GM18499 (cell line): ENCODE measurements at regions not wholly inside any gene's neighbourhood (a gene's known extent, or its start where the extent isn't known, plus 50 kb on each side); places are given as distances from the start of the nearest gene placed in this dataset.

Experiments used
- ATAC-seq: cut with Tn5 transposase; IDR thresholded peaks from one replicate; pipeline ENCODE4 v1.9.1; 2021; ENCODE audit warnings: moderate number of reproducible peaks; ENCODE audit not compliant: insufficient read depth, unreplicated experiment

DNA sequence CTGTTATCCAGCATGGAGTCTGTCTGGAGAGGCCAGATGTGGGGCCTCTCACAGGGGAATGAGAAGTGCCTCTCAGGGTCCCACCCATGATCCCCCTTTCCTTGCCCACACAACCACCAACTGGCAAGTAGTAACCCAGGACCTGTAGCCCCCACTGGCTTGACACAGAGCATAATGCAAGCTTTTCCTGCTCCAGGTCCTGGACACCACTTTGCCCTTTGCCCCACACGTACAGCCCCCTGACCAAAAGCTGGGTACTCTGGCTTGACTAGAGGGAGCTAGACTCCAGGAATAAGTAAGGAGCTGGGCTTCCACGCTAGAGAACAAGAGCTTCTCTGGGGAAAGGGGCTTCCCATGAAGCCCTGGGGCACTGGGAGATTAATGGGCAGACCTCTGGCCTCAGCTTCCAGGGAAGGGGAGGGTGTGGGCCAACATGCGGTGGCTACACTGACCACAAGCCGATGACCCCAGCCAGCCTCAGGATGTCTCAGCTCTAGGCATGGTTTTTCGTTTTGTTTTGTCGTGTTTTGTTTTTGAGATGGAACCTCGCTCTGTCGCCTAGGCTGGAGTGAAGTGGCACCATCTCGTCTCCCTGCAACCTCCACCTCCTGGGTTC is 109.5 kb downstream of the C9orf50 start:
- no peak for ATAC-seq

DNA sequence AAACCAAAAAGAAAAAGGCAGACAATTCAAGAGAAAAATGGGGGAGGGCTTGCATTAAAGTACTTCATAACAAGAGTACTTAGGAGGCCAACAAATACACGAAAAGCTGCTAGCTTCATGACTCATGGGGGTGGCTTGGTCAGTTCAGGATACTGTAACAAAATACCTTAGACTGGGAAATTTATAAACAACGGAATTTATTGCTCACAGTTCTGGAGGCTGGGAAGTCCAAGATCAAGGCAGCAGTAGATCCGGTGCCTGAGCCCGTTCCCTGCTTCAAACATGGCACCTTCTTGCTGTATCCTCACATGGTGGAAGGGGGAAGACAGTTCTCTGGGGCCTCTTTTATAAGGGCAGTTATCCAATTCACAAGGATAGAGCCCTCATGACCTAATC is 111.4 kb downstream of the C9orf50 start:
- ATAC-seq = no peak

- ATAC-seq = no peak
Measured at GRCh38 chr9:129507805-129508204, 113.1 kb downstream of the C9orf50 start.

DNA sequence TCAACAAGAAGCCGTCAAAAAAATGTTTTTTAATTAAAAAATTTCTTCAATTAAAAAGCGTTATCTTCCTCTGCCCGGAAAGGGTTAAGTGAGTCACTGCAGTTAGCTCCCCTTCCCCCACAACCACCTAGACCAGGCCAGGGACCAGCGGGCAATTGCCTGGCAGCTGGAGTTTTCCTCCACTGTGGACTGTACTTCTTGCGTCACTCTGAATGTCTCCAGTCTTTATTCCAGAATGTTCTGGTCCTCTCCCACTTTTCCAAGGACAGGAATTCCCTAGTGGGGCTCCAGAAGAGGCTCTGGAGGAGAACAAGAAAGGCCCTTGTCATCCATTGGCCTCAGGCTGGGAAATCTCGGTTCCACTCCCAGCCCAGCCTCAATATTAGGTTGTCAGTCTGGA is 114.0 kb downstream of the C9orf50 start:
- ATAC-seq = no peak

- ATAC-seq = no peak
Measured at GRCh38 chr9:129506041-129506440, 114.9 kb downstream of the C9orf50 start.

- no peak for ATAC-seq
Measured at GRCh38 chr9:129505270-129505902, 115.5 kb downstream of the C9orf50 start.

DNA sequence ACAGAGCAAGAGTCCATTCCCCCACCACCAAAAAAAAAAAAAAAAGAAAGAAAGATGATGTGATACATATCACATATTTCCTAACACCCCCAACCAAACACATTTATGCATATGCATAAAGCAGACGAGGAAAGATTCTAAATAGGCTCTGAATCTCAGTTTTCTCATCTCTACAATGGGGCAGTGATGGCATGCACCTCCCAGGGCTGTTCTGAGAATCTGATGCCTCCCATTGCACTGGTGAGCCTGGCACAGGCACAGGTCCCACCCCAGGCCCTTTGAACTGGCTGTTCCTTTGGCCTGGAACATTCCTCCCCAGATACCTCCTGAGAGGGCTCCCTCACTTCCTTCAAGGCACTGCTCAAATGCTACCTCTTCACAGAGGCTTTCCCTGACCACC is 116.5 kb downstream of the C9orf50 start:
- ATAC-seq = no peak

DNA sequence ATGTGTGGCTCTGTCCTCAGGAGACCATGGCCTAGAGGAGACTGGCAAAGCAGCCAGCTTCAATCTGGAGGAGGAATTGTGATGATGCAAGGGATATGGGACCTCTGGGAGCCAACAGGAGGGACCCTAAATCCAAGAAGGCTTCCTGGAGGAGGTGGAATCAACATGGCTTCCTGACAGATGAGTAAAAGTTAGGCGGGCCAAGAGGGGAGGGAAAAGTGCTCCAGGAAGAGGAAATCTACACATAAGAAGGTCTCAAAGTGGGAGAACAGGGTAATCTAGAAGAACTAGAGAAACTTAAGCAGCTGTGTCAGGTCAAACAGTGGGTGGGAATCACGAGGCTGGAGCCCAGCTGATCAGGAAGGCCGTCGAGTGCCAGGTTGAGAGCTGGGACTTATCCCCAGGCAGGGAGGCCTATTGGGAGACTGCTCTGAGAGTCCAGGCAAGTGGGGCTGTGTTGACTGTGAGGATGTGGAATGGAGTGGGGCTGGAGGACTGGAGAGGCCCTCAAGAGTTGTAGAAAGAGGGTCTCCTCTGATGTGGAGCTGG is 119.1 kb downstream of the C9orf50 start:
- ATAC-seq = no peak

DNA sequence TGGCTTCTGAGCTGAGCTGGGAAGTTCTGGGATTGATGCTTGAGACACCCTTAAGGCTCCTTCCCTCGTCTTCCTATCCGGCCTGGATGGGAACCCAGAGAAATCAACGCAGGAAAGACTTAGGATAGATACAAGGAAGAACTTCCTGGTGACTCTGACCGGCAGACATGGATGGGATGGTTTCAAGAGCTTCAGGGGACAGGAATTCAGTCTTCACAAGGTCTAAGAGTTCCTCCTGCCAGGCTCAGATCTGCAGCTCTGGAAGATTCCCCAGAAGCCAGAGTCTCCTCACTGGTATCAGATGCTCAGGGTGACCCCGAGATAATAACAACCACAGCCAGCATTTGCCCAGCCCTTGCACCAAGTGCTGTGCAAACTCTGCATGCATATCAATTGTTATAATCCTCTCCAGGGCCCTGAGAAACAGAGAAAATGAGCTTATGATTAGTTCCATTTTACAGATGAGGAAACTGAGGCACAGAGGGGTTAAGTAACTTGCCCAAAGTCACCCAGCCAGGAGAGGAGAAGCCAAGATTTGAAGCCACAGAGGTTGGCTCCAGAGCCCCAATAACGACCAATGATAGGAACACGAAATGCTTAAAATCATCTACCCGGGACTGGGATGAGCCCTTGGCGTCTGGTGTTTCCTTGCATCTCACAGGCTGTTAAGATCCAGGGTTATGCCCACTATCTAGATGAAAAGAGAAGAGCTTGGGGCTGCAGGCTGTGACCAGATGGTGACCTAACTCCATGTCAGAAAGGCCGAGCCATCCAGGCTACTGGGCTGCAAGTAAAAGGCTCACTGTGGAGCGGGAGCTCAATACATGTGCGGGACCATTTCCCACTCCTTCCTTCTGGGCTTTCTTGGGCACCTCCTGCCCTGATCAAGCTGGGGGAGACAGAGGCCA is 119.8 kb downstream of the C9orf50 start:
- no peak for ATAC-seq

DNA sequence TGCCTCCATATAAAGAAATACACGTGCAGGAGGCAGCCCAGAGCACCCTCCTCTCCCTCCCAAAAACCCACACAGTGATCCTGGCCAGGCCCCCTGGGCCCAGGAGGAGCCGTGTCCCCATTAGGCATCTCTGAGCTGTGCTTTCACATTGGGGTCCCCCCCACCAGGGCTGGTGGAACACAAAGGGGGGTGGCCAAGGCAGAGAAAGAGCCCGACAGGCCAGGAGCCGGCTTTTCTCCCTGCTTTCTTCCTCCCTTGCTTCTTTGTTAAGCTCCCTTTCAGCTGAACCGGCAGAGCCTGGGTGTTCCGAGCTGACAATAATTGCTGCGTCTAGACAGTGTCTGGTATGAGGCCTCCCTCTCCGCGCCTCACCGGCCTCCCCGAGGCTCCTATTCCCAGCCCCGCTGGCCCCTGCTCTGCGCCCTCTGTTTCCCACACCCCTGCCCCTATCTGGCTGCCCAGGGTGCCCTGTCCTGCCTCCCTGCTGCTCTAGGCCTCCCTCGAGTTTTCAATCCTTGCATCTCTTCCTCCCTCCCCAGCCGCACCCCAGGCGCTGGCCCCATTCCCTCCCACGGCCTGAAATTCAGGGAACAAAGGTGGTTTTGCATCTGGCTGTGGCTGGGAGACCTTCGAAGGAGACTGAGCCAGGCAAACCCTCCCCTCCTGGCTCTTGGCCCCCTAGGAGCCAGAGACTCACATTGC is 120.6 kb downstream of the C9orf50 start:
- ATAC-seq = no peak

DNA sequence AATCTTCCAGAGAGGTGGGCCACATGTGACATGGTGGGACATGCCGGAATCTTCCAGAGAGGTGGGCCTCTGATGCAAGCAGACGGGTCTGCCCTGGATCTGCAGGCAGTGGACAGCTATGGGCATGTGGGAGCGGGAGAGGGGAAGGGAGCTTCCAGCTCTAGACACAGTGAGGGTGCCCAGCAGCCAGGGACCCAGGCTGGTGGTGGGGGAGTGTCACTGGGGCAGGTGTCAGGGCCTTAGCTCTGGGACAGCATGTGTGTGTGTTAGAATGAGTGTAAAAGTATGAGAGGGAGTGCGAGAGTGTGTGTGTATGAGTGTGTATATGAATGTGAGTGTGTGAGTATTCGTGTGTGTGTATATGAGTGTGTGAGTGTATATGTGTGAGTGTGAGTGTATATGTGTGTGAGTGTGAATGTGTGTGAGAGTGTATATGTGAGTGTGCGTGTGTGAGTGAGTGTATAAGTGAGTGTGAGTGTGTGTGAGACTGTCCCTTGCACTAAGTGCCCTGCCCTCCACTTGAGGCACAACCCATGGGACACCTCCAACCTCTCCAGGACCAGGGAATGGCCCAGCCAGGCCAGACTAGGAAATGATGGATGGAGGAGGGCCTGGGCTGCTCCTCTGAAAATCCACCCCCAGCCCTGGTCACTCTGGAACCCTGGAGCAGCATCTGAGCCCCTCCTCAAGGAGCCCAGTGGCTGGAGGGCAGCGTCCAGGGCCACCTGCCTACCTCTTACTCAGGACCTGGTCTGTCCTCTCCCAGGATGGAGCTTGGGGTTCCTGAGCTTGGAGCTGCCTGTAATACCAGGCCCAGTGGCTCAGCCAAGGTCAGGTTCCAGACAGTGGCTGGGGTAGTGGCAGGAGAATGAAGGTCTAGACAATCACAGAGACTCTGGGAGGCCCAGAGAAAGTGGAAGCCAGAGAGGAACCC is 122.2 kb downstream of the C9orf50 start:
- no peak for ATAC-seq

DNA sequence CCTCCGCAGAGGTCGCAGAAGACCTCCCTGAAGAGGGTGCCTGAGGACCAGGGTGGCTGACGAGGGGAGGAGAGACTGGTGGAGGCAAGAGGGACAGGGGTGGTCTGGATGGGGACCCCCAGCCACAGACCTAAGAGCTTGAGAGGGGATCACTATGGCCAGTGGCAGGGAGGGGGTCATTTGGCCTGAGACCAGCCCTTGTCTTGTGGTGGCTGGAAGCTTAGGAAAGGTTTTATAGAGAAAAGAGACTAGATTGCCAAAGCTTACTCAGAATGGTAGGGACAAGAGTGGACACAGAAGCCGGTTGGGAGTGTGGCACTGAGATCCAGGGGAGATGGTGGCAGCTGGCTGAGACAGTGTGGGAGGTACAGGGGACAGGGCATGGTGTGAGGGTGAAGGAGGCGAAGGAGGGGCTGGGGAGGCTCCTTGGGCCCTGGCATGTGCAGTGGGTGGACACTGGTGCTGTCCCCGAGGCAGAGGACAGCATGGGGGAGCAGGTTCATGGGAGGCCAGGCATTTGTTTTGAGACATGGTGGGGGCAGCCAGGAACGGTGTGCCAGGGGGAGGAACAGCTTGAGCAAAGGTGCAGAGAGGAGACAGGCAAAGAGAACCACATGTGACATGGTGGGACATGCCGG is 123.0 kb downstream of the C9orf50 start:
- no peak for ATAC-seq

DNA sequence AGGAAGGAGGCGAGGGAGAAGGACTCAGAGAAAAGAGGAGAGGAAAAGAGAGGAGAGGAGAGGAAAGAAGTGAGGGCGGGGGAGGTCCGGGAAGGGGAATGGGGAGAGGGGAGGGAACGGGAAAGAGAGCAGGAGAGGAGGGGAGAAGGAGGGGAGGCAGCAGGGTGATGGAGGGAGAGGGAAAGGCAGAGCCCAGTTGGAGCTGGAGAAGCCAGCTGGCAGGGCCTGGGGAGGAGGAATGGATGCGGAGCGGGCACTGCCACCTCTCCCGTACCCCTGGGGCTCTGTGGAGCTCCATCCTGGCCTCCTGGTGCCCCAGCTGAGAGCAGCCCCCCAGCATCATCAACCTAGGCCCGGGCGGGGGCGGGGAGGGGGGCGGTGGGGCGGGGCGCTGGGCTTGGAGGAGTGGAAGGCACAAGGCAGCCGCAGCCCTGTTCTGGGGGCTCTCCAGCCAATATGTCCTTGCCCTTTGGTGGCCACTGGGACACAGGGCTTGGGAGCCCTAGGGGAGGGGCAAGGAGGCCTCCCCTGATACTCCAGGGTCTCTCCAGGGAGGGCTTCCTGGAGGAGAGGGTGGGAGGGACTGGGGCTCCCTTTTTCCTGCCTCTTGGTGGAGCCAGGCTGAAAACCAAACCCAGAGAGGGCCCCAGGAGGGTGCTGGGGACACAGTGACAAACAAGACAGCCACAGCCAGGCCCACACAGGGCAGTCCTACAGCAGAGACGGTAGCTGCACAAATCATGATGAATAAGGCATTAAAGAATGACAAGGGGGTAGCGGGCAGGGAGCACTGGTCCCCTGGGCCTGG is 123.7 kb downstream of the C9orf50 start:
- ATAC-seq = no peak

DNA sequence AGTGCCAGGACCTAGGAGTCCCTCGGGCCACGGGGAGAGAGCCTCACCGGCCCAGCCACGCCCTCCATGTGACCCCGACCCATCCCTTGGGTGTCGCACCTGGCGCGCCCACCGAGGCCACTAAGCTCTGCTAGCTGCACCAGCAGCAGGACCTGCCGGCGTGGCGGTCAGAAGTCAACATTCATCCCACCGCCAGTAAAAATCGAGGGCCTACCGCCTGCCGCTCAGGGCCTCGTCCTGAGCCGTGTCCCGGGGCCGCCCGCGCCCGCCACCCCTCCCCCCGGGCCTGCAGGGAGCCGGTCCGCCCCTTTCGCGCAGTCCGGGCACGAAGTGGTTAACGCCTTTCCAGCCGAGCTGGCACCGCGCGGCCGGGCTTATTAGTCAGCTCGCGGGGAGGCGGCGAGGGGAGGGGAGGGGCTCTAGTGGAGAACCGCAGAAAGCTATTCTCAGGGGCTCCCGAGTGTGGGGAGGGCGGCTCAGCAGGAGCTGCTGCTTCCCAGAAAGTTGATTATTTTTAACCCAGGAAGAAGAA is 124.4 kb downstream of the C9orf50 start:
- ATAC-seq = no peak

- ATAC-seq = no peak
Measured at GRCh38 chr9:129495620-129496472, 125.1 kb downstream of the C9orf50 start.

DNA sequence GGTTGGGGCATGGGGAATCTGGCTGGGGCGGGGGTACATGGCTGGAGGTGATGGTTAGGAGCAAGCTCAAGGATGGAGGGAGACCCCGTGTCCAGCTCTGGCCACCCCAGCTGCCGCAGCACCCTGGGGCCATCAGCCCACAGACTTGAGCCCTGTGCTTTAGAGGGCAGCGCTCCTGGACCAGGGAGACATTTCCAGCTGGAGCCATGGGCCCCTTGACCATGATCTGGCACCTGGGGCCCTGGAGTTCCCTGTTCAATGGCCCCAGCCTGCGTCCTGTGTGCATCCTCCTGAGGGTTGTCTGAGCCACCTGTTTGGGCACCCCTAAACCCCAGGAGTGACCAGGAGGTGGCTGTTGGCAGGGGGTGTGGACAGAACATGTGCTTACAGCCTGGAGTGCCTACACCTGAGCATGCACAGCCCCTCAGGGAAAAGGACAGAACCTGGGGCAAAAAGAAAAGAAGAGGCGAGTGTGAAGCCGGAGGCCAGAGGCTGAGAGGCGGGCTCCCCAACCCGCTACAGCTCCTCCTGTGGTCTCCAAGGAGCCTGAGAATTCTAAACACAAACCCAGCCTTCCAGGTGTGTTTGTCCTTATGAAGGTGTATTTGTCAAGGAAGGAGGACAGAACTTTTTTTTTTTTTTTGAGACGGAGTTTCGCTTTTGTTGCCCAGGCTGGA is 126.7 kb downstream of the C9orf50 start:
- no peak for ATAC-seq

- ATAC-seq = no peak
Measured at GRCh38 chr9:129493706-129494047, 127.2 kb downstream of the C9orf50 start.
